HG03196 (cell line): ENCODE measurements at regions not wholly inside any gene's neighbourhood (a gene's known extent, or its start where the extent isn't known, plus 50 kb on each side); places are given as distances from the start of the nearest gene placed in this dataset.
"Not testable (repeated sequence)": the region's sequence is repeated elsewhere in the genome, so short reads cannot be mapped to it uniquely, and the experiment has no call there.

Experiments used
- ATAC-seq: cut with Tn5 transposase; IDR thresholded peaks from one replicate; pipeline ENCODE4 v1.9.1; 2021; ENCODE audit not compliant: unreplicated experiment

DNA sequence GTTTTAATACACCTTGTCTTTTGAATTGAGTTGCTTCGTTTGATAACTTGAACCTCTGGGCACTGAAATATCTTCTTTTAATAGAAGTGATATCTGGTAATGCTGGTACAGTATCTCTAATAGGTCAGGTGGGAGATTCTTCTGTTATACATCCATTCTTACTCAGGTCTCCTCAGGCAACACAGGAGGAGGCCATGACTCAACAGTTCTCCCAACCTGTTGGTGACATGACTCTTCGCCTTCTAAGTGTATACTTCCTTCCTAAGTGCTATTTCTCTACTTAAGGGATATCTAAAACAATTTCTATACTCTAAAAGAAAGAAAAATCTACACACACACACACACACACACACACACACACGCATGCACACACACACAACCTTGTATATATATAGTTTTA is 509.1 kb downstream of the PCNX1 start:
- no peak for ATAC-seq

DNA sequence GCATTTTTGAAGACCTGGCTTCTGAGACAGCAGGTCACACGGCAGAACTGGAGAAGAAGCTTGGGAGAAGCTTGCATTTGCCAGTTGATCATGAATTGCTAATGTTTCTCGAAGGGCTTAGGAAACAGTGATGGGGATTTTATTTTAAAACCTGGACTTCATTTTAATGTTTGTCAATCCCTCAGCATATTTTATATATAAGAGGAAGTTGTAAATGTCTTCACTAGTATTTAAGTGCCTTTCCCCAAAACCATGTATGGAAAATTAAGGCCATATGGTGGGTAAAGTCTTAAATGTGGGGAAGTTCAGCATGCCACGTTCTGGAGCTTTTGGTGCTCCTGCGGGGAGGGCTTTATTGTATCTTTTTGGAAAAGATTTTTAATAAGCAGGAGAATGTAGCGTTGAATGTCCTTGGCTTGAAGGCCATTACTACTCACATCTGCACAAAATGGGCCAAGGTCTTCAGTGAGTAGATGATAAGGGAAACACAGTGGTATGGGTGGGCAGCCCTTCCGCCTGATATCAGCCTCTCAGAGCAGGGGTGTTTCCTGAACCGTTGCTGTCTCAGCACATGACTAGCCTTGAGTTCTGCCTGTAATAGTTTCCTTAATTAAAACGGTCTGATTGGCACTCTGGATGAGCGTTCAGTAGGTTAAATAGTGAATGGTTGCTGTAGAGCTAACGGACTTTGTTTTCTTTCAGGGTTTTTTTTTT is 511.4 kb downstream of the PCNX1 start:
- ATAC-seq = no peak

DNA sequence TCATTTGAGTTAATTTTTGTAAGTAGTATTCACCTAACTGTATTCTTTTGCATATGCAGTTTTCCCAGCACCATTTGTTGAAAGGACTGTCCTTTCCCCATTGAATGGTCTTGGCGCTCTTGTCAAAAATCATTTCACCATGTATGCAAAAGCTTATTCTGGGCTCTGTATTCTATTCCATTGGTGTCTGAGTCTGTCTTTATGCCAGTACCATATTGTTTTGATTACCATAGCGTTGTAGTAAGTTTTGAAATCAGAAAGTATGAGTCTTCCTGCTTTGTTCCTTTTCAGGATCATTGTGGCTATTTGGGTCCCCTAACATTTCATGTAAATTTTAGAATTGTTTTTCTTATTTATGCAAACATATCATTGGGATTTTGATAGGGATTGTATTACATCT is 508.7 kb upstream of the RGS6 start:
- no peak for ATAC-seq

DNA sequence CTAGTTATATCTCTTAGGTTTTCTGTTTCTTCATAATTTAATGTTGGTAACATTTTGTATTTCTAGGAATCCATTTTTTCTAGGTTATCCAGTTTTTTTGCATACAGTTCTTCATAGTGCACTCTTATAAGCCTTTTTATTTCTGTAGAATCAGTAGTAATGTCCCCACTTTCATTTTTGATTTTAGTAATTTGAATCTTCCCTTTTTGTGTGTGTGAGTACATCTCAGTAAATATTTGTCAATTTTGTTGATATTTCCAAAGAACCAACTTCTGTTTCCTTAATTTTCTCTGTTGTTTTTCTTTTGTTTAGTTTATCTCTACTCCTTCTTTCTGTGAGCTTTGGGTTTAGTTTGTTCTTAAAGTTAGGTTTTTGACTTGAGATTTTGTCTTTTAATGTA is 507.3 kb upstream of the RGS6 start:
- no peak for ATAC-seq

DNA sequence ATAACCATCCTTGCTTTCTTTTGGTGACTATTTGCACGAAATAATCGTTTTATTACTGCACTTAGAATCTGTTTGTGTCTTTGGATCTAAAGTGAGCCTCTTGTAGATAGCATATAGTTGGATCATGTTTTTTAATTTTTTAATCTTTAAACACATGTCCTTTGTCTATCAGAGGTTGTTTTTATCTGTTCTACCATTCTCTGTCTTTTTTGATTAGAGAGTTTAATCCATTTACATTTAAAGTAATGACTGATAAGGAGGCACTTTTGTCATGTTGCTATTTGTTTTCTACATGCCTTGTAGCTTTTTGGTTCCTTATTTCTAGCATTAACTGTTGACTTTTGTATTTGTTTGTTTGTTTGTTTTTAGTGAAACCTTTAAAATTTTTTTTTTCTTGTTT is 506.2 kb upstream of the RGS6 start:
- ATAC-seq = no peak

DNA sequence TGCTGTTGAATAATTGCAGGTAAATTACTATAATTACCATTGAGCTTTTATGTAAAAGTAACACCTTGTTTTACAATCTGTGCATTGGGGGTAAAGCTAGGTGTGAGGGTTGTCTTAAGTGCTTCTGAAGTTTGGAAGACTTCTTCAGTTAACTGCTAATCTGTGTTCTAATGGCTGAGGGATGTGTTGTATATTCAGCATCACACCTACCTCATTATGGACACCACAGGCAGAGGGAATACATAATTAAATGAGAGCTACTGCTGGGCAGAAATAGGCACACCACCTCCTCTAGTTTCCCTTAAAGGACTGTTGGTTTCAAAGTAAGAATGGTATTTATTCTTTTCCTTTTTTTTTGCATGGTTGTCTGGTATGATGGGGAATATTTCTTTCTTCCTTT is 502.3 kb upstream of the RGS6 start:
- no peak for ATAC-seq

DNA sequence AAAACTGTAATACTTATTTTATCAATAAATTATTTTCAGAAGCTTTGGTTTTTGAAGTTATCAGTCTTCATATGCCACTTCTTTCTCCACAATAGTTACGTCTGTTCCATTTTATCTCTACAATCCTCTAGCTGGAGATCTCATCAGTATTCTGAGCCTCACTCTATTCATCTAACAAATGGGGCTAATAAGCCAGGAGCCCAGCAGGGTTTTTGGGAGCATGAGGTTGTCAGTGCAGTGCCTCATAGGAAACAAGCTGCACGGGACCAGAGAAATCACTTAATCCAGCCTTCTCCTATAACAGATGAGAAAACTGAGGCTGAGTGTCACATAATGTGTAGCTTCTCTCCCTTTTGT is 501.9 kb upstream of the RGS6 start:
- ATAC-seq = no peak

DNA sequence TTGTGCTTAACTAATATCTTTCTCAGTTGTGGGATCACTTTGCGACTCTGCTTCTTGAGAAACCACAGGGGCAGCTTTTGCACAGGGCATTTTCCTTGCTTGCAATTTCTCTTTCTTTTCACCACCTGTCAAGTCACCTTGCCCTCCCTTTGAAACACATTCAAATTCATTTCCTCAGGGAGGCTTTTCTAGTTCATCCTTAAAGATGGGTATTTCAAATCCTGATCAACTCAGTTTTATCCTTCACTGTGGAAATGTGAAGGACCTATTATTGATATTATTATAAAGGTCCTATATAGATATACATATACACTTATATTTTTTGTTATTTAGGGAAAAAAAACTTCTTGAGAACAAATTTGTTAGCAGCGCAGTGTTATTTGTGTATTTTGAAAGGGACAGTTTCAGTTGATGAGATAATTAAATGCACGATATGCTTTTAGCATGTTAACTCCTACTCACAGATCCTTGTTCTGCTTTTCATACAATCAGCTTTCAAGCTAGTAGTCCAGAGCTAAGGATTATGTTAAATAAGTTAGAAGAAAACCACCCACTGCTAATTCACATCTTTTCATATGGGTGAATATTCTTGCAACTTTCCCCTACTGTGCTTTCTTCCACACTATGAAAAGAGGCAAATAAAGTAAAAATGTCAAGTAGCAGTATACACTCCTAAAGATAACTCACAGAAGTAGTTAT is 501.4 kb upstream of the RGS6 start:
- ATAC-seq = no peak

DNA sequence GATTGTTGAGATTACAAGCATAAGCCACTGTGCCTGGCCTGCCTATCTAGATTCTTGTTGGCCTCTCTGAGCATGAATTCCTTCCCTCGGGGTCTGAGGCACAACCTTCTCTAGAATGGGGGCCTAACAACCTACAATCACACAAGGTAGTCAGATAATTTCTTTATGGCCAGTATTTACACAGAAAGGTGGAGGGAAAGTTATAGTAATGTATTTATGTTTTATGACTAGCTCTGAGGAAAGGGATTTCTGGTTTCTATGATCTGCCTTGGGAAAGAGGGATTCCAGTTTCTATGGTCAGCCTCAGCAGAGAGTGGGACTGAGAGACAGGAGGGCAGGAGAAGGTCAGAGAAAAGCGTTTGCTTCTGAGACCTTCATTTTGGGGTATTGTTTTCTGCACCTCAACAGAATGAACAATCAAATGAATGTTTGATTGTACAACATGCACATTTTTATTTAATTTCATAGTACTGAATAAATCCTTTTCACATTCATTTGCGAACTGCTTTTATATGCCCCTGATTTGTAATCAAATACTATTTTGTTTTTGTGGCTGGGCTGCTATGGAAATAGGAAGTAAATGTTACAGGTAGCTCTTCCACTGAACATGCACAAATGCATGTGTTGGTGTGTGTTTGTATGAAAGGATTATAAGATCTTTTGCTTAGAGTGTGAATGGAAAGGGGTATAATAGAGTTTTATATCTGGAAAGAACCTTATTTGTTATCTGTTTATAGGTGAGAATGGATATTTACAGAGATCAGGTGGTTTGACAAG is 499.7 kb upstream of the RGS6 start:
- no peak for ATAC-seq

DNA sequence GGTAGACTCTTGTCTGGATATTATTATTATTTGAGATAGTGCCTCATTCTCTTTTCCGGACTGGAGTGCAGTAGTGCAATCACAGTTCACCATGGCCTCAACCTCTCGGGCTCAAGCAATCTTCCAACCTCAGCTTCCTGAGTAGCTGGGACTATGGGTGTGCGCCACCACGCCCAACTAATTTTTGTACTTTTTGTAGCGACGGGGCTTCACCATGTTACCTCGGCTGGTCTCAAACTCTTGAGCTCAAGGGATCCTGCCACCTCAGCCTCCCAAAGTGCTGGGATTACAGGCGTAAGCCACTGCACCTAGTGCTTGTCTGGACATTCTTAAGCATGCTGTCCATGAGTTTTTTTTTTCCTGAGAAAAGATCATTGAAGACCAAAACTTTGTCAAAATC is 498.9 kb upstream of the RGS6 start:
- ATAC-seq = no peak

DNA sequence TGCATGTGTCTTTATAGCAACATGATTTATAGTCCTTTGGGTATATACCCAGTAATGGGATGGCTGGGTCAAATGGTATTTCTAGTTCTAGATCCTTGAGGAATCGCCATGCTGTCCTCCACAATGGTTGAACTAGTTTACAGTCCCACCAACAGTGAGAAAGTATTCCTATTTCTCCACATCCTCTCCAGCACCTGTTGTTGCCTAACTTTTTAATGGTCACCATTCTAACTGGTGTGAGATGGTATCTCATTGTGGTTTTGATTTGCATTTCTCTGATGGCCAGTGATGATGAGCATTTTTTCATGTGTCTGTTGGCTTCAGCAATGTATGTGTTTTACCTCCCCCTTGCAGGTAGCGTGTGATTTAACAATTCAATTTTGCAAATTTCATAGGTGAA is 496.6 kb upstream of the RGS6 start:
- not testable (repeated sequence) for ATAC-seq

DNA sequence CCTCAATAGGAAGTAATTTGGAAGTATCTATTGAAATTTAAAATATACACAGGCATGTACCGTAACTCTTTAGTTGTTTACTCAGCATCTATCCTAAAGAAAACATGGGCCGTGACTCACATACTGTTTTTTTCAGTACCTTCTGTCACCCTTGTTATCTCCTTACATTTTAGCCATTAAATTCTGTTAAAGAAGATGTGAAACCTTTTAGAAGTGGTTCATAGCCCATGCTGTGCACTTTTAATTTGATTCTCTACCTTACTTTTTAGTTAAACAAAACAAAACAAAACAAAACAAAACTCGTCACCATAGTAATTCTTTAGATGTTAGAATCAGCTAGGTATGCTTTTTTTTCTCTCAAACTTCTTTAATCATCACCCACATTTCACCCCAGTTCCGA is 494.4 kb upstream of the RGS6 start:
- no peak for ATAC-seq

DNA sequence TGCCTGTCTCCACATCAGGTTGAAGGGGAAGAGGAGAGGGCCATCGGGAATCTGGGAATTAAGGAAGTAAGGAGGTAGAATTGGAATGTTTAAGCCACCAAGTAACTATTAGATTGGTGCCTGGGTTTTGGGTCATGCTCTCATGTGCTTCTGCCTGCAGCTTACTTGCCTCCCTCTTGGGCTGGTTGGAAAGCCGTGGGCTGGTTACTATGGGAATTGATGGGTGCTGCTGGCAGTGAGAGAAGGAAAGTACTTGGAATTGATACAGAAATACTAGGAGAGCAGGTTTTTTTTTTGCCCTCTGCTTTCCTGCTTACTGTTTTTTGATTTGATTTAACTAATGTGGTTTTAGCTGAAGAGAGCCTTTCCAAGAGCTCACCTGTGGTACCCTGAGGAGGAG is 493.5 kb upstream of the RGS6 start:
- ATAC-seq = no peak

DNA sequence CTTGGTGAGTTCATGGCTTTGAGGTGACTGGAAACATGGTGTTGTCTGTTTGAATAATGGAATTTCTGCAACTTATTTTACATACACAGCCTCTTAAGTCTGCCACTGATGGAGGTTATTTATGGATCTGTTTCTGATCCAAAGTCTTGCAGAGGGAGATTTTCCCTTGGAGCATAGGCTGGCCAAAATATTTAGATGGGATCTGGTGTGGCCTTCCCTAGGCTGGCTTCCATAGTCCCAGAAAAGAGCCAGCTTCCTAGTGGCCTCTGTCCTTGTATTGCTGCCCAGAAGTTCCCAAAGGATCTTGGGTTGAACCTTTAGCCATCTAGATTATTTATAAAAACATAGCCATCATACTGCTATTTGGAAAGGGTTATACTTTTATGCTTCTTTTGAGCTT is 491.1 kb upstream of the RGS6 start:
- no peak for ATAC-seq

DNA sequence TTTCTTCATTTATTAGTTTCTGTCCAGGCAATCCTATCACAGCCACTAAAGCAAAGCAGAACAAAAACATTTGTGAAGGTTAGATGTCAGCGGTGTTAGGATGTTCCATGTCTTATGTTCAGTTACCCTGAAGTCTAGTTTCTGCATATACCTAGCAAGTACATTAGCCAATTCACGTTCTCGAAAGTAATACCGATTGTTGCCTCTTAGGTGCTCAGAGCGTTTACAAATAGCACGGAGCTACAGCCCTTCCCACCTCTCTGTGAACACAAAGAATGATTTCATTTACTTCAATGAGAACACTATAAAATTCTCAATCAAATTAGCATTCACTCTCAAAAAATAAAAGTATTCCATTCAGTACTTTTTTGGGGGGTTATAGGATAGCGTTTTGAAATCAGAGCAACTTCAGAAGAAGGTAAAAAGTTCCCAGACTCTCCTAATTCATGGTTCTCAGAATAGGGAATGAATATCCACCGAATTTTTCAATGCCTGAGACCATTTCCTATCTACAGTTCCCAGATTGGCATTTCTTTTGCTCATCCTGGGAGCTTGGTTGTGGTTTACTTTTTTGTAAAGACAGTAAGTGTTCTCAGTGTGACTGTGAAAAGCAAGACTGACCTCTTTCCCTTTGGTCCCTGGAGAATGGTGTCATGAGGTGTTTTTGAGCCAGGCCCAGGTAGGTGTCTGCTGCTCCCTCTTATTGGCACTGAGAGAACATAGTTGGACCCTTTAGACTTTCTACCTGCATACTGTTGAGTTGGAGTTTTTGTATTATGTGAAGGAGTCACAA is 488.0 kb upstream of the RGS6 start:
- no peak for ATAC-seq

DNA sequence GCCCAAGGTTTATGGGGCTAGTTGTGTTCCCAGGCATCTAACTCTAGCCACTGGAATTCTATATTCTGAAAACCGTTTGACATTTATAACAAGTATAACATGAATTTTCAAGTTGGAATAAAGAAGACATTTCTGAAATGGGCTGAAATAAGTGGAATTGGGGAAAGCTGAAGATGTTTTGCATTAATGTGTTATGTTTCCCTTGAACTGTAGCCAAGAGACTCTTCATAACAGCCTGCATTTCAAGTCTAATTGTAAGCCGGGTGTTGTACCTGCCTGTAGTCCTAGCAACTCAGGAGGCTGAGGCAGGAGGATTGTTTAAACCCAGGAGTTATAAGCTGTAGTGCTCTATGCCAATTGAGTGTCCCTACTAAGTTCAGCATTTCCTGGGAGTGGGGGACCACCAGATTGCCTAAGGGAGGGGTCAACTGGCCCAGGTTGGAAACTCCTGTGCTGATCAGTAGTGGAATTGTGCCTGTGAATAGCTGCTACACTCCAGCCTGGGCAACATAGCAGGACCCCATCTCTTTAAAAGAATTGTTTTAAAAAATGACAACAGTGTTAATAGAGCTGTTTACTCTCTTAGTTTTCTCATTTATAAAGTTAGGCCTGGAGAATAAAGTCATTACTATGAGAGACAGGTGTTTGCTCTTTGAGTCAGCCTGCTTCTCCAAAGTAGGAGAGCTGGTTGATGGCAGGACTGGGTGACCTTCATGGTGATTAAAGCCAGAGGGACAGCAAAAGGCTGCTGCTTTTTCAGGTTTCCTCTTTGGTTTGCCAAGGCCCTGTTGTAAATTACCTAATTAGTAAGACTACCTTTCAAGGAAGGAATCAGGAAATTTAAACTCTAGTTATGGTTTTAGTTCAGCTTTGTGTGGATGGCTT is 483.6 kb upstream of the RGS6 start:
- no peak for ATAC-seq

DNA sequence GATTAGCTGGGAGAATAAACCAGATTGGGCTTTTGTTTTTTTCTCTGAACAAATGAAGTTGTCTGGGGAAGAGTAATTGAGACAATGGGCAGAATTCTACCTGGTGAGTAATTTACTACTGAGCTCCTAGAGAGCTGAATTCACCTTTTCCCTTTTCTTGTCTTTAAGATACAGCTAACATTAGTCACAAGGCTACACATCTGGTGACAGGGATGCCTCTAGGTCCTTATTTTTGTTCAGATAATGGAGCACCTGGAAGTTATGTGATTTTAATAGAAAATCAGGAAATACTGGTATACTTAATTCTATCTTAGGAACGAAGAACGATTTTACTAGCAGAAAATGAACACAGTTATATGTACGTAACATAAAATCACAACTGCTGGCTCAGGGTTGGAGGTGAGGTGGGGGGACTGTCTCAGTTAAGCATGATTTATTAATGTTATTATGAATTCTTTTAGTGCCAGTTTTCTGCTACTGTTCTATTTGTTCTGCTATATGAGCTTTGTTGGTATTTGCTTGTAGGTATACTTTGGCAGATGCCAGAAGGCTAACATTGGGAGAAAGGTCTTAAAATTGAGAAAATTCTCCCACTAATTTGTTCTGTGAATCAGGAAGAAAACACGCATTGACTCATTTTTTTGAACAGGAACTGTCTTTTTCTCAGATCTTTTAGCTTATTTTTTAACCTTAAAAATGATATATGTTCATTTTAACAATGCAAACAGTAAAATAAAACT is 482.7 kb upstream of the RGS6 start:
- ATAC-seq = no peak

DNA sequence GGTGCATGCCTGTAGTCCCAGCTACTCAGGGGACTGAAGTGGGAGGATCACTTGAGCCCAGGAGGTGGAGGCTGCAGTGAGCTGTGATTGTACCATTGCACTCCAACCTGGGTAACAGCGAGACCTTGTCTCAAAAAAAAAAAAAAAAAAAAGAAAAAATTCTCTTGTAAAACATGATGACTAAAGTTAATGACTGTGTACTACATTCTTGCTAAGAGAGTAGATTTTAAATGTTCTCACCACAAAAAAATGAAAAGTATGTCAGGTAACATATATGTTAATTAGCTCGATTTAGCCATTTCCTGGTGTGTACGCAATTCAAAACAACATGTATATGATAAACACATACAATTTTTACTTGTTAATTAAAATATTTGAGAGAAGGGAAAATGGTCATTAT is 480.7 kb upstream of the RGS6 start:
- no peak for ATAC-seq

DNA sequence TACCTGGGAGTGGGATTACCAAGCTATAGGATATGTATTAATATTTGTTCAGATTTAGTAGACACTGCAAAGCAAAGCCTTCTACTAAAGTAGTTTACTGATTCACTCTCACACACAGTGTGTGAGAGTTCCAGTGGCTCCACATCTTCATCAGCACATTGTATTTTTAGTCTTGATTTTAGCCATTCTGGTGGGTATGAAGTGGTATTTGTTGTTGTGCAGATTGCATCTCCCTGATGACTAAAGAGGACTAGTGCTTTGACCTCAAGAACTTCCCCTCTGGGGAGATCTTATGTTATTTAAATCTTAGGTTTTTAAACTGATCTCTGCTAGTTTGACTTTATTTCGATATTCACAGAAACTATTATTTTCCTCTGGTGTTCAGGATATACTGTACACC is 479.7 kb upstream of the RGS6 start:
- ATAC-seq = no peak

DNA sequence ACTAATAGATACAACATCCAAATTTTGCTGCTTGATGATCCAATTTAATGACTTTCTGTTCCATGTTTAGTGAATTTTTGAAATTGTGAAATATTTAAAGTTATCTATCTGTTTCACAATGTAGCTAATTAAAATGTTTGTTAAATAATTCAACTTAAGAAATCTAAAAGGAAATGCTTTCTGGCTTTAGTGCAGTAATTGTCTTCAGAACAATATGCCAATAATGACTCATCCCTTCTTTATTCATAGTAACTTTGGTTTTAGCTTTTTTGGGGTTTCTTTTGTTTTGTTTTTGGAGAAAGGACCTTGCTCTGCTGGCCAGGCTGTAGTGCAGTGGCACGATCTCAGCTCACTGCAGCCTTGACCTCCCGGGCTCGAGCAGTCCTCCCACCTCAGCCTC is 479.2 kb upstream of the RGS6 start:
- no peak for ATAC-seq
